ENCODE measurements at regions not wholly inside any gene's neighbourhood (a gene's known extent, or its start where the extent isn't known, plus 50 kb on each side); places are given as distances from the start of the nearest gene placed in this dataset.

DNA sequence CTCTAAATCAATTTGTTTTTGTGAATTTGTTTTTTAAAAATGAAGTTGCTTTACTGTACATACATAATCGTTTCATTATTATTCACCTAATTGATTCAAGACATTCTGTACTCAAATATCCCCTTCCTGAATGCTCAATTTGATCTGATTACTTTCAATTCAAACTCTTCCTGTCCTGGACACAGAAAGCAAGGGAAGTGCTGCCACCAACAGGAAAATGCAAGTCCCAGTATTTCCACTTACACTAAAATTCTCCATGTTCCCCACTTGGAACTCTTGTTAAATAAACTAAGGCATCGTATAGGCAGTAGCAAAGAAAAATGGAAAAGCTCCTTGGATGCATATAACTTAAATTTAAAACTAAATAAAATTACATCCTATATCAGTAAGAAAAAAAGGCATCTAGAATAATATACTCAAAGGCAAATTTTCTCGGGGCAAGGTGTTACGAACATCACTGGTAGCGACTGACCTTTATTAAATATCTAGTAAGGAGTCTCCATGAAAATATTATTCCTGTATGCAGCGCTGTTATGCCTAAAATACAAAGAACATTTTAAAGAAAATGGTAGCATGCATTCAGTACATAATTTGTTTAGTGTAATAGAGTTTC, 72.0 kb upstream of the DBX2 start:
- TF ChIP-seq, protein P1, sequence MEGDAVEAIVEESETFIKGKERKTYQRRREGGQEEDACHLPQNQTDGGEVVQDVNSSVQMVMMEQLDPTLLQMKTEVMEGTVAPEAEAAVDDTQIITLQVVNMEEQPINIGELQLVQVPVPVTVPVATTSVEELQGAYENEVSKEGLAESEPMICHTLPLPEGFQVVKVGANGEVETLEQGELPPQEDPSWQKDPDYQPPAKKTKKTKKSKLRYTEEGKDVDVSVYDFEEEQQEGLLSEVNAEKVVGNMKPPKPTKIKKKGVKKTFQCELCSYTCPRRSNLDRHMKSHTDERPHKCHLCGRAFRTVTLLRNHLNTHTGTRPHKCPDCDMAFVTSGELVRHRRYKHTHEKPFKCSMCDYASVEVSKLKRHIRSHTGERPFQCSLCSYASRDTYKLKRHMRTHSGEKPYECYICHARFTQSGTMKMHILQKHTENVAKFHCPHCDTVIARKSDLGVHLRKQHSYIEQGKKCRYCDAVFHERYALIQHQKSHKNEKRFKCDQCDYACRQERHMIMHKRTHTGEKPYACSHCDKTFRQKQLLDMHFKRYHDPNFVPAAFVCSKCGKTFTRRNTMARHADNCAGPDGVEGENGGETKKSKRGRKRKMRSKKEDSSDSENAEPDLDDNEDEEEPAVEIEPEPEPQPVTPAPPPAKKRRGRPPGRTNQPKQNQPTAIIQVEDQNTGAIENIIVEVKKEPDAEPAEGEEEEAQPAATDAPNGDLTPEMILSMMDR (optimal IDR thresholded peaks at IDR 0.05 in 1 of 3, IDR thresholded peaks at IDR 0.05 in 1 of 3, conservative IDR thresholded peaks at IDR 0.05 in 1 of 3; ENCODE audit: extremely low read depth in 1 of 3, insufficient read depth in 2 of 3, low read length in 3 of 3): peak; percentile 40 to 58 (median 48)
- TF ChIP-seq EZH2 (IDR thresholded peaks at IDR 0.05; ENCODE audit: low read length): no peak
